Thyroid gland (tissue), 4 donors: ENCODE measurements at regions not wholly inside any gene's neighbourhood (a gene's known extent, or its start where the extent isn't known, plus 50 kb on each side); places are given as distances from the start of the nearest gene placed in this dataset.
"Not testable (repeated sequence)": the region's sequence is repeated elsewhere in the genome, so short reads cannot be mapped to it uniquely, and the experiment has no call there.

Experiments used
- DNase-seq, 2 donors: peaks; one replicate each; pipeline ENCODE4 v3.0.0-alpha.2; 2019
- H3K27ac ChIP-seq, 3 donors: fragments of 200-600 bp; sonication (generic); 1 replicate in 2 of 3; 2 replicates in 1 of 3; pipeline ENCODE4 v1.5.1; 2016 to 2019; ENCODE audit warnings: mild to moderate bottlenecking in 1 of 3, moderate library complexity in 1 of 3
- H3K27me3 ChIP-seq: fragments of 200-600 bp; sonication (generic); one replicate; pipeline ENCODE4 v1.5.1; 2019
- H3K36me3 ChIP-seq, 2 donors: fragments of 200-600 bp; sonication (generic); one replicate each; pipeline ENCODE4 v1.5.1; 2016 to 2019
- H3K4me1 ChIP-seq, 2 donors: fragments of 200-600 bp; sonication (generic); one replicate each; pipeline ENCODE4 v1.5.1; 2017 to 2019
- H3K4me3 ChIP-seq, 3 donors: fragments of 200-600 bp; sonication (generic); replicated peaks in 1 of 3; 1 replicate in 2 of 3; 2 replicates in 1 of 3; pipeline ENCODE4 v1.5.1; 2016; ENCODE audit warnings: mild to moderate bottlenecking in 1 of 3
- H3K9me3 ChIP-seq: fragments of 200-600 bp; sonication (generic); one replicate; pipeline ENCODE4 v1.5.1; 2017
- CTCF ChIP-seq, 6 experiments: fragments of 200-600 bp in 3 of 6; fragments of 450-650 bp in 3 of 6; sonication (generic) in 3 of 6; IDR thresholded peaks; one replicate each; pipeline ENCODE4 v1.5.1; 2016 to 2019; ENCODE audit warnings: antibody characterized with exemption in 6 of 6, mild to moderate bottlenecking in 2 of 6, inconsistent platforms in 1 of 6, moderate library complexity in 1 of 6
- POLR2A ChIP-seq, 2 donors: fragments of 450-650 bp; IDR thresholded peaks; one replicate each; pipeline ENCODE4 v1.6.1; 2017; ENCODE audit warnings: antibody characterized with exemption in 2 of 2, mild to moderate bottlenecking in 2 of 2, moderate library complexity in 1 of 2
- WGBS, 2 donors: methylation state at CpG; one replicate each; pipeline ENCODE4 v1.1.5; 2017; 5-methylcytosine and 5-hydroxymethylcytosine counted together
- intact Hi-C: fragments of 100-400 bp; cut with DNase I; formaldehyde crosslinking; loops from one replicate; pipeline ENCODE4 v1.15.1; 2023

DNA sequence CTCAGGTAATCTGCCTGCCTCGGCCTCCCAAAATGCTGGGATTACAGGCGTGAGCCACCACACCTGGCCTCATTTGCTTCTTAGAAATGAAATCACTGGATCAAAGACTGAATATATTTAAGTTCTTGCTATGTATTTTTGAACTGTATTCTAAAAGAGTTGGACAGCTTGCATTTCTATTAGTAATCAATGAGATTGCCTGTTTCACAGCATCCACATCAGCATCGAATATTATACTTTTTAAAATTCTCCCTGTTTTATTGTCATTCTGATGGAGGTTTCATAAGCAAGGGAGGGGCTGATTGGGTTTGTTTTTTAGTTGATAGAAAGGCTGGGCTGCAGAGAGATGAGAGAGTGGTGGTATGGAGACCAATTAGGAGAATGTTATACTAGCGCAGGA is 68.7 kb upstream of the CREB3L1 start:
- WGBS, 2 donors: 96% methylated on average over 4 of the region's 4 CpGs
- no peaks in the 10 kb centered on the region for H3K9me3 ChIP-seq
- TF ChIP-seq POLR2A (IDR thresholded peaks at IDR 0.05) (no peak), CTCF (IDR thresholded peaks at IDR 0.05) (no peak)
- DNase-seq: no peak
- no peaks in the 10 kb centered on the region for H3K27me3 ChIP-seq
- H3K27ac ChIP-seq: no peak overlapping the region
- H3K4me1 ChIP-seq: no peaks in the 10 kb centered on the region
- intact Hi-C loops: no loop called here
- H3K4me3 ChIP-seq: no peak overlapping the region
- H3K36me3 ChIP-seq: no peaks in the 10 kb centered on the region

DNA sequence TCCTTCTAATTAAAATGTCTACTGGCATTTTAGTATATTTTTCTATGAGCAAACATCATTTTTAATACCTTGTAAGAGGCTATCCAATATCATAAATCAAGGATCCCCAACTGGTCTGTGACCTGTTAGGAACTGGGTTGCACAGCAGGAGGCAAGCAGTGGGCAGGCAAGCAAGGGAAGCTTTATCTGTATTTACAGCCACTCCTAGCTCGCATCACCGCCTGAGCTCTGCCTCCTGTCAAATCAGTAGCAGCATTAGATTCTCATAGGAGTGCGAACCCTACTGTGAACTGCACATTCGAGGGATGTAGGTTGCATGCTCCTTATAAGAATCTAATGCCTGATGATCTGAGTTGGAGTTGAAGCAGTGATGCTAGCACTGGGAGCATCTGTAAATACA is 70.2 kb upstream of the CREB3L1 start:
- 51 to 74% methylated on average over 4 of the region's 4 CpGs for WGBS, 2 donors

DNA sequence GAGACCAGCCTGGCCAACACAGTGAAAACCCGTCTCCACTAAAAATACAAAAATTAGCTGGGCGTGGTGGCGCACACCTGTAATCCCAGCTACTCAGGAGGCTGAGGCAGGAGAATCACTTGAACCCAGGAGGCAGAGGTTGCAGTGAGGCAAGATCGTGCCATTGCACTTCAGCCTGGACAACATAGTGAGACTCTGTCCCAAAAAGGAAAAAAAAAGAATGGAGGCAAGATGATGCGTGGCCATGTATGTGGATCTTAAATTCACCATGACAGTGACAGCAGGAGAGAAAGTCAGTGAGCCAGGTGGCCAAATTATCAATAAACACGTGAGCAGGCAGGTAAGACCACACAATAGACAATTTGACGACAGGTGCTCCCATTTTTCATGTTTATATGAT is 73.0 kb upstream of the CREB3L1 start:
- WGBS, 2 donors: 97% methylated on average over 7 of the region's 7 CpGs
- H3K36me3 ChIP-seq, H3K27me3 ChIP-seq, H3K4me3 ChIP-seq, intact Hi-C loops, H3K9me3 ChIP-seq, H3K4me1 ChIP-seq, DNase-seq, H3K27ac ChIP-seq: not testable (repeated sequence)

More for the DNA sequence above, 70.2 kb upstream of the CREB3L1 start:
- no peaks in the 10 kb centered on the region for H3K36me3 ChIP-seq
- no peak overlapping the region for H3K4me3 ChIP-seq
- H3K27me3 ChIP-seq: no peaks in the 10 kb centered on the region
- no peak overlapping the region for H3K27ac ChIP-seq
- intact Hi-C loops: no loop called here
- no peak for TF ChIP-seq CTCF (IDR thresholded peaks at IDR 0.05)
- TF ChIP-seq POLR2A (IDR thresholded peaks at IDR 0.05): no peak
- H3K4me1 ChIP-seq: no peaks in the 10 kb centered on the region
- no peaks in the 10 kb centered on the region for H3K9me3 ChIP-seq
- DNase-seq: no peak

DNA sequence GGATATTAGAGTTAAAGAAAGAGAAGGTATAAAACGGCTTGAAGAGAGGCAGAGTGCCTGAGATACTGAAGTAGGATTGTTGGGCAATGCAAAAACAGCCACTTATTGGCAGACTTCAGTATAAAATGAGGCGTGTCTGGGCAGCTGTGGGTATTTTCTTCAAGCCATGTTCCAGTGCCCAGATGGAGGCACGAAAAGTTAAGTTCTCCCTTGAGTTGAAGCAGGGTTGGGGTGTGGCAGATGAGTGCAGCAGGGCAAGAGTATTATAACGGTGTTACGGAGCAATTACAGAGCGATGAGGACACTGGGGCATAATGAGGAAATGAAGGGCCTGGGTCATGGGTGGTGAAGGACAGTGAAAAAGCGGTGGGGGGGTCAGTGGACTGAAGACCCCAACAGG is 73.7 kb upstream of the CREB3L1 start:
- Histone ChIP-seq H3K9me3 (no peaks in the 10 kb centered on the region), H3K4me3 (no peak overlapping the region), H3K27me3 (no peaks in the 10 kb centered on the region), H3K27ac (no peak overlapping the region), H3K36me3 (no peaks in the 10 kb centered on the region), H3K4me1 (no peaks in the 10 kb centered on the region)
- WGBS, 2 donors: 74 to 77% methylated on average over 7 of the region's 7 CpGs
- intact Hi-C loops: no loop called here
- TF ChIP-seq POLR2A (IDR thresholded peaks at IDR 0.05): no peak
- no peak for TF ChIP-seq CTCF (IDR thresholded peaks at IDR 0.05)
- DNase-seq: no peak

DNA sequence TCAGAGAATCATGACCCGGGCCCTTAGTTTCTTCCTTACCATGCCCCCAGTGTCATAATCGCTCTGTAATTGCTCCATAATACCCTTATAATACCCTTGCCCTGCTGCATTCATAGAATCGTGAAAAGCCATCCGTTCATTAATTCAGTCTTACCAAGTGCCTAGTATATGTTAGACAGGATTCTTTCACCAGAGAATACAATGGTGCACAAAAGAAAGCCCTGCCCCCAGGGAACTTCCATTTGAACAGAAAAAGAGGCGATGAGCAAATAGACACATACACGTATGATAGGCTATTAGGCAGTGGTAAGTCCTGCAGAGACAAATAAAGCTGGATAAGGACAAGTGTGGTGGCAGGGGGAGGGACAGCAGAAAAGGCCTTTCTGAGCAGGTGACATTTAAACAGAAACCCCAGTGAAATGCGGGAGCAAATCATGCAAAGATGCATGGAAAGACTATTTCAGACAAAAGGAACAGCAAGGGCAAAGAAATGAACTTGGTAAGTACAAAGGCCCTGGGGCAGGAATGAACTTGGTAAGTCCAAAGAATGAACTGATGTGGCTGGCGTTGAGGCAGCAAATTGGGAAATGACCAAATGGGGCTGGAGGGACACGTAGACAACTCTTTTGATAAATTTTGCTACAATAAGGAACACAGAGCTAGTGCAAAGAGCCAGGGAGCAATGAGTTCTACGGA is 74.6 kb upstream of the CREB3L1 start:
- no peak for DNase-seq
- Histone ChIP-seq H3K27me3 (no peaks in the 10 kb centered on the region), H3K4me1 (no peaks in the 10 kb centered on the region), H3K9me3 (no peaks in the 10 kb centered on the region), H3K36me3 (no peaks in the 10 kb centered on the region), H3K4me3 (no peak overlapping the region), H3K27ac (no peak overlapping the region)
- 86% methylated on average over 10 of the region's 10 CpGs for WGBS, 2 donors
- TF ChIP-seq POLR2A (IDR thresholded peaks at IDR 0.05) (no peak), CTCF (IDR thresholded peaks at IDR 0.05) (no peak)
- intact Hi-C loops: no loop called here
